Neural crest cell (in vitro differentiated cells): ENCODE measurements at regions not wholly inside any gene's neighbourhood (a gene's known extent, or its start where the extent isn't known, plus 50 kb on each side); places are given as distances from the start of the nearest gene placed in this dataset.

Experiments
- DNase-seq: peaks from one replicate; pipeline ENCODE4 v3.0.0; 2021; ENCODE audit warnings: low read depth, mixed read lengths, low spot score
- H3K27ac Mint-ChIP-seq: one replicate; pipeline ENCODE4 v1.8.0; 2021; ENCODE audit warnings: mild to moderate bottlenecking, mixed read lengths; ENCODE audit not compliant: unreplicated experiment
- H3K27me3 Mint-ChIP-seq: 2 replicates; pipeline ENCODE4 v1.8.0; 2021; ENCODE audit warnings: low read depth, mild to moderate bottlenecking, mixed read lengths
- H3K36me3 Mint-ChIP-seq: 2 replicates; pipeline ENCODE4 v1.8.0; 2021; ENCODE audit warnings: low read depth, mild to moderate bottlenecking, mixed read lengths
- H3K4me1 Mint-ChIP-seq: 2 replicates; pipeline ENCODE4 v1.8.0; 2021; ENCODE audit warnings: mixed read lengths
- H3K4me3 Mint-ChIP-seq: one replicate; pipeline ENCODE4 v1.8.0; 2021; ENCODE audit warnings: mild to moderate bottlenecking, mixed read lengths
- H3K9me3 Mint-ChIP-seq: 2 replicates; pipeline ENCODE4 v1.8.0; 2021; ENCODE audit warnings: mixed read lengths
- TF ChIP-seq, protein P1 (sequence below): fragments of 200-600 bp; sonication (generic); conservative IDR thresholded peaks from 2 replicates; pipeline ENCODE4 v1.5.0; 2021; ENCODE audit warnings: antibody characterized with exemption, mild to moderate bottlenecking

DNA sequence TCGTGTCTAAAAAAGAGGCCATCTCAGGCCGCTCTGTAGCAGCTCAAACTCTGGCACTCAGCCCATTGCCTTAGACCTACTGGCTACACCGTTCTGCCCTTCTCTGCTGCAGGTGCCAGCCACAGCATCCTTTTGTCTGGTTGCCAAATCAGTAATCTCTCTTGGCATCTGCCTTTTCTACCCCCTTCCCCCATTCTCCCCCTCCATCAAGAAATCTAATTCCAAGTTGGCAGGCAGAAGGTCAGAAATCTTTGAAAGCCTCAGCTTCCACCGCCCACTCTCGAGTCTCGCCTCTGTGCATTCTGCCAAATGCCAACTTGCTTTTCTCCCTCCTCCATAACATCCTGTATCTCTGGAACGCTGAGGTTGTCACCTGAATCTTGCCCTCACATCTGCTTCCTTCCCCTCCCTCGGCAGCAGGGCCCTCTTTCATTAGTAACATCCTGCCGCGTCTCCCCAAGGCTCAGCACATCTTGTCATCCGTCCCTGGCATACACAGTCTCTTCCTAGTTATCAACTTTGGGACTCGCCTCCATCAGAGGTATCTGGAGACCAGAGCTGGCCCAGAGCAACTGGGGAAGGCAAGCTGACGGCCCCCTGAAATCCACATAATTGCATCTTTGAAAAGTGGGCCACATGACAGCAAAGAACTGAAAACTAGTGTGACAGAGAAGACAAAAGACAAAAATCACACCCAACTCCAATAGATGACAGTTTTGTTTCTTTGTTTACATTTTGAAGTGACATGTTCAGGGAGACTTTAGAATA is 312.0 kb upstream of the CCDC54 start:
- TF ChIP-seq, protein P1, sequence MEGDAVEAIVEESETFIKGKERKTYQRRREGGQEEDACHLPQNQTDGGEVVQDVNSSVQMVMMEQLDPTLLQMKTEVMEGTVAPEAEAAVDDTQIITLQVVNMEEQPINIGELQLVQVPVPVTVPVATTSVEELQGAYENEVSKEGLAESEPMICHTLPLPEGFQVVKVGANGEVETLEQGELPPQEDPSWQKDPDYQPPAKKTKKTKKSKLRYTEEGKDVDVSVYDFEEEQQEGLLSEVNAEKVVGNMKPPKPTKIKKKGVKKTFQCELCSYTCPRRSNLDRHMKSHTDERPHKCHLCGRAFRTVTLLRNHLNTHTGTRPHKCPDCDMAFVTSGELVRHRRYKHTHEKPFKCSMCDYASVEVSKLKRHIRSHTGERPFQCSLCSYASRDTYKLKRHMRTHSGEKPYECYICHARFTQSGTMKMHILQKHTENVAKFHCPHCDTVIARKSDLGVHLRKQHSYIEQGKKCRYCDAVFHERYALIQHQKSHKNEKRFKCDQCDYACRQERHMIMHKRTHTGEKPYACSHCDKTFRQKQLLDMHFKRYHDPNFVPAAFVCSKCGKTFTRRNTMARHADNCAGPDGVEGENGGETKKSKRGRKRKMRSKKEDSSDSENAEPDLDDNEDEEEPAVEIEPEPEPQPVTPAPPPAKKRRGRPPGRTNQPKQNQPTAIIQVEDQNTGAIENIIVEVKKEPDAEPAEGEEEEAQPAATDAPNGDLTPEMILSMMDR, result no peak
- no peak for DNase-seq
- no peaks in the 10 kb centered on the region for H3K36me3 Mint-ChIP-seq
- H3K27ac Mint-ChIP-seq, result no peak overlapping the region
- H3K9me3 Mint-ChIP-seq, result peaks cover 2% of the 10 kb centered on the region
- H3K4me3 Mint-ChIP-seq, result no peak overlapping the region
- peaks cover 33% of the 10 kb centered on the region for H3K4me1 Mint-ChIP-seq
- no peaks in the 10 kb centered on the region for H3K27me3 Mint-ChIP-seq

DNA sequence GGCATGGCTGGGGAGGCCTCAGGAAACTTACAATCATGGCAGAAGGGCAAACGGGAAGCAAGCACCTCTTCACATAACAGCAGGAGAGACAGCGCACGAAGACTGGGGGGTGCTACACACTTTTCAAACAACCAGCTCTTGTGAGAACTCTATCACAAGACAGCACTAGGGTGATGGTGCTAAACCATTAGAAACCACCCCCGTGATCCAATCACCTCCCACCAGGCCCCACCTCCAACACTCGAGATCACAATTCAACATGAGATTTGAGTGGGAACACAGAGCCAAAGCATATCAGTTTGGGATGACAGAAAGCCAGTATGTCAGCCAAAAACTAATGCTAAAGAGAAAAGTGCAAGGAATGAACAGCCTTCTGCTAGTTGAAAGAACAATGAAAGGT is 309.8 kb upstream of the CCDC54 start:
- Mint-ChIP-seq H3K9me3 (no peaks in the 10 kb centered on the region), H3K36me3 (no peaks in the 10 kb centered on the region), H3K4me3 (no peak overlapping the region), H3K27ac (no peak overlapping the region), H3K4me1 (peaks cover 21% of the 10 kb centered on the region), H3K27me3 (no peaks in the 10 kb centered on the region)
- no peak for DNase-seq
- TF ChIP-seq, protein P1, result no peak

GRCh38 chr3:107068980-107069379 is 308.3 kb upstream of the CCDC54 start:
- no peak overlapping the region for H3K27ac Mint-ChIP-seq
- no peaks in the 10 kb centered on the region for H3K36me3 Mint-ChIP-seq
- DNase-seq, result no peak
- TF ChIP-seq, protein P1, result no peak
- H3K4me3 Mint-ChIP-seq, result no peak overlapping the region
- no peaks in the 10 kb centered on the region for H3K27me3 Mint-ChIP-seq
- no peaks in the 10 kb centered on the region for H3K9me3 Mint-ChIP-seq
- H3K4me1 Mint-ChIP-seq, result peaks cover 15% of the 10 kb centered on the region

GRCh38 chr3:107076946-107077345 is 300.3 kb upstream of the CCDC54 start:
- no peaks in the 10 kb centered on the region for H3K4me1 Mint-ChIP-seq
- no peak for DNase-seq
- TF ChIP-seq, protein P1, result no peak
- H3K9me3 Mint-ChIP-seq, result no peaks in the 10 kb centered on the region
- no peaks in the 10 kb centered on the region for H3K36me3 Mint-ChIP-seq
- no peaks in the 10 kb centered on the region for H3K27me3 Mint-ChIP-seq
- no peak overlapping the region for H3K27ac Mint-ChIP-seq
- H3K4me3 Mint-ChIP-seq, result no peak overlapping the region

DNA sequence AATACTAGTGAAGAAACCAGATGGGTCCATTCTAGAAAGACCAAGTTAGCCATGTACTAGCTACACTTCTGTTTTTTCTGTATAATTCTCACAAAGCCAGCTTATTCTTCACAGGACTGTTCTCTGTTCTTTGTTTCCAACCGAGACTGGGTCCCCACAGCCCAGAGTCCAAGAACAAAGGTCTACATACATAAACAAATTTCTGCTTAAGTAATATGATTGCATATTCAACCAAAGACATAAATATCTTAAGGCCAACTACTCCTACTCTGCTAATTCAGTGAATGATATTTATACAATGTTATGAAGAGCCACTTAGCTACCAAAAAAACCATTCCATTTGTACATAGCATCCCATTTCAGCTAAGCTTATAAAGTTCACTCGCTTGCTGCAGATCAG is 299.8 kb upstream of the CCDC54 start:
- H3K36me3 Mint-ChIP-seq, result no peaks in the 10 kb centered on the region
- H3K9me3 Mint-ChIP-seq, result no peaks in the 10 kb centered on the region
- DNase-seq, result no peak
- H3K27ac Mint-ChIP-seq, result no peak overlapping the region
- TF ChIP-seq, protein P1, result no peak
- no peak overlapping the region for H3K4me3 Mint-ChIP-seq
- H3K4me1 Mint-ChIP-seq, result no peaks in the 10 kb centered on the region
- H3K27me3 Mint-ChIP-seq, result no peaks in the 10 kb centered on the region
